ENCODE measurements at regions not wholly inside any gene's neighbourhood (a gene's known extent, or its start where the extent isn't known, plus 50 kb on each side); places are given as distances from the start of the nearest gene placed in this dataset.

DNA sequence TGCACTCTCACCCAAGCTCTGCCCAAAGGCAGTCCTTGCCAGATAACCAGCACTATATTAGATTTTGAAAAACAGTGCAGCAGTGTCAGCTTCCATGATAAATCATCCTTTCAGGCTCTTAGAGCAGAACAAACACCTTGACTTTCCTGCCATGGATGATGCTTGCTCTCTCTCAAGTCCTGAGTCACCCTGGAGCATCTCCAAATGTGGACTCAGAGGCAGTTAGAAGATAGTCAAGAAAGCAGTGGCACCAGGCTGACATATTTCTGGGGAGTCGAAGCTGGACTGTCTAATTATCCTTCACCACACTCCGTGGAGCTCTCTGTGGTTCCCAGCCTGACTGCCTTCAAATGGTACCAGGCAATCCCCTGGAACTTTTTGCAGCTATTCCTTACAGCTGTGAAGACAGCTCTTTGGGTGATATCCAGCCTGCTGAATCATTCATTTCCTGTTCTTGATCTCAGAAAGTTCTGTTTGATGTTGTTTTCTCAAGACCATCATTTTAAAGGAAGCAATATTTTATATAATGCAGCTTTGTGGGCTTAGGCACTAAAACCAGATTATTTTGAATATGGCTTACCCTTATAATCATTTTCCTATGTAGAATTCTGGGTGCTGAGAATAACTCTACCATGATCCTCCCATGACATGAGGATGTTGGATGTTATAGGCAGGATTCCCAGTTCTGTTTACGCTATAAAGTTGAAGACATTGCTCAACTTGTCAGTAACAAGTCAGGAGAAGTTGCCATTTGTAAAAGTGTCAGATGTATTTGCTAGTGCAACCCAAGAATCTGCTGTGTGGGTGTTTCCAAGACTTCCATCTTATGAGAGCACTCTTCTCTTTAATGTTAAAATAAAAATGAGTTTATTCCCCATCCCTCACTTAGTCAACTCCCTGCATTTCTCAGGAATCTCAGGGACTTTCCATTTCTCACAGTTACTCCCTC lies 233.8 kb downstream of the C7orf25 start:
- H3K9me1 ChIP-seq (replicated peaks; ENCODE audit: control insufficient read depth, extremely low read depth, insufficient read depth, low read length) = no peaks in the 10 kb centered on the region
- H3K4me3 ChIP-seq (replicated peaks in 1 of 3; ENCODE audit: insufficient read depth in 1 of 3, low read depth in 1 of 3, low read length in 3 of 3) = no peak overlapping the region
- intact Hi-C loops (cut with micrococcal nuclease) = no loop called here
- H3K4me1 ChIP-seq (ENCODE audit: control insufficient read depth, extremely low read depth, insufficient read depth, low read length) = peaks cover 4% of the 10 kb centered on the region
- CTCF ChIA-PET = interaction anchor here (1.4 kb wide), 1 partner anchor 12 kb away, joined by 9 read pairs; no protein-coding TSS in a partner anchor
- H3K27me3 ChIP-seq (ENCODE audit: control insufficient read depth in 2 of 2, insufficient read depth in 2 of 2, low read length in 2 of 2) = no peaks in the 10 kb centered on the region
- H3K9ac ChIP-seq (replicated peaks; ENCODE audit: extremely low read depth, insufficient read depth, low read length) = no peak overlapping the region
- TF ChIP-seq FOS (IDR thresholded peaks at IDR 0.05; ENCODE audit: borderline replicate concordance, insufficient read depth, low read length) (peak; percentile 43), MYC (IDR thresholded peaks at IDR 0.05; ENCODE audit: low read depth, low read length) (no peak), MAX (IDR thresholded peaks at IDR 0.05; ENCODE audit: insufficient read depth, insufficient read length) (no peak)
- H3K36me3 ChIP-seq (ENCODE audit: control insufficient read depth in 2 of 2, extremely low read depth in 1 of 2, insufficient read depth in 2 of 2, low read length in 2 of 2) = no peaks in the 10 kb centered on the region
- no peaks in the 10 kb centered on the region for H3K79me2 ChIP-seq (ENCODE audit: control insufficient read depth, insufficient read depth, low read length)
- no peak for FAIRE-seq
- H4K20me1 ChIP-seq (replicated peaks; ENCODE audit: control insufficient read depth, extremely low read depth, insufficient read depth, low read length) = no peaks in the 10 kb centered on the region
- no peak overlapping the region for H3K27ac ChIP-seq (ENCODE audit: insufficient read depth, low read depth, low read length)
- no peak overlapping the region for H2AFZ ChIP-seq (ENCODE audit: low read depth, low read length)
- POLR2A ChIA-PET = no interaction called here
- no peaks in the 10 kb centered on the region for H3K9me3 ChIP-seq (replicated peaks; ENCODE audit: control insufficient read depth, insufficient read depth, low read length)
- dilution Hi-C loops (cut with MboI; ENCODE audit: extremely low pct_ligation_motif_present, low sequenced_read_pairs) = no loop called here
- peak; percentile 35 for DNase-seq (ENCODE audit: low read depth, low spot score)
- BruUV-seq (replicated peaks) = no TSS peak
- H3K4me2 ChIP-seq (ENCODE audit: insufficient read depth, low read length) = no peak overlapping the region

GRCh38 chr7:42674541-42674940 lies 237.3 kb downstream of the C7orf25 start:
- no peaks in the 10 kb centered on the region for H4K20me1 ChIP-seq (replicated peaks; ENCODE audit: control insufficient read depth, extremely low read depth, insufficient read depth, low read length)
- TF ChIP-seq JUN (IDR thresholded peaks at IDR 0.05; ENCODE audit: borderline replicate concordance, insufficient read depth, insufficient read length, low read depth) (no peak), GATA2 (IDR thresholded peaks at IDR 0.05; ENCODE audit: insufficient read depth, insufficient read length, low read depth, low read length) (no peak), FOS (IDR thresholded peaks at IDR 0.05; ENCODE audit: borderline replicate concordance, insufficient read depth, low read length) (no peak), POLR2AphosphoS5 (IDR thresholded peaks at IDR 0.05; ENCODE audit: insufficient read depth, low read depth, low read length) (no peak), MYC (IDR thresholded peaks at IDR 0.05; ENCODE audit: low read depth, low read length) (no peak), MAX (IDR thresholded peaks at IDR 0.05; ENCODE audit: insufficient read depth, insufficient read length) (no peak), POLR2A (IDR thresholded peaks at IDR 0.05; ENCODE audit: low read depth, low read length) (no peak), EZH2 (IDR thresholded peaks at IDR 0.05; ENCODE audit: borderline replicate concordance, low read depth, low read length, severe bottlenecking) (no peak)
- TF ChIP-seq, protein P1, sequence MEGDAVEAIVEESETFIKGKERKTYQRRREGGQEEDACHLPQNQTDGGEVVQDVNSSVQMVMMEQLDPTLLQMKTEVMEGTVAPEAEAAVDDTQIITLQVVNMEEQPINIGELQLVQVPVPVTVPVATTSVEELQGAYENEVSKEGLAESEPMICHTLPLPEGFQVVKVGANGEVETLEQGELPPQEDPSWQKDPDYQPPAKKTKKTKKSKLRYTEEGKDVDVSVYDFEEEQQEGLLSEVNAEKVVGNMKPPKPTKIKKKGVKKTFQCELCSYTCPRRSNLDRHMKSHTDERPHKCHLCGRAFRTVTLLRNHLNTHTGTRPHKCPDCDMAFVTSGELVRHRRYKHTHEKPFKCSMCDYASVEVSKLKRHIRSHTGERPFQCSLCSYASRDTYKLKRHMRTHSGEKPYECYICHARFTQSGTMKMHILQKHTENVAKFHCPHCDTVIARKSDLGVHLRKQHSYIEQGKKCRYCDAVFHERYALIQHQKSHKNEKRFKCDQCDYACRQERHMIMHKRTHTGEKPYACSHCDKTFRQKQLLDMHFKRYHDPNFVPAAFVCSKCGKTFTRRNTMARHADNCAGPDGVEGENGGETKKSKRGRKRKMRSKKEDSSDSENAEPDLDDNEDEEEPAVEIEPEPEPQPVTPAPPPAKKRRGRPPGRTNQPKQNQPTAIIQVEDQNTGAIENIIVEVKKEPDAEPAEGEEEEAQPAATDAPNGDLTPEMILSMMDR (IDR thresholded peaks at IDR 0.05; ENCODE audit: extremely low read depth in 1 of 2, insufficient read depth in 1 of 2, low read depth in 1 of 2, low read length in 2 of 2) = no peak
- no peak overlapping the region for H3K4me3 ChIP-seq (replicated peaks in 1 of 3; ENCODE audit: insufficient read depth in 1 of 3, low read depth in 1 of 3, low read length in 3 of 3)
- FAIRE-seq (no peak), DNase-seq (ENCODE audit: low read depth, low spot score) (no peak)
- intact Hi-C loops (cut with micrococcal nuclease) (no loop called here), dilution Hi-C loops (cut with MboI; ENCODE audit: extremely low pct_ligation_motif_present, low sequenced_read_pairs) (no loop called here)
- BruUV-seq (replicated peaks) = no TSS peak
- no peaks in the 10 kb centered on the region for H3K27me3 ChIP-seq (ENCODE audit: control insufficient read depth in 2 of 2, insufficient read depth in 2 of 2, low read length in 2 of 2)
- no peaks in the 10 kb centered on the region for H3K9me1 ChIP-seq (replicated peaks; ENCODE audit: control insufficient read depth, extremely low read depth, insufficient read depth, low read length)
- no peak overlapping the region for H2AFZ ChIP-seq (ENCODE audit: low read depth, low read length)
- H3K4me2 ChIP-seq (ENCODE audit: insufficient read depth, low read length) = no peak overlapping the region
- ChIA-PET CTCF (no interaction called here), POLR2A (no interaction called here)
- H3K79me2 ChIP-seq (ENCODE audit: control insufficient read depth, insufficient read depth, low read length) = no peaks in the 10 kb centered on the region
- no peak overlapping the region for H3K27ac ChIP-seq (ENCODE audit: insufficient read depth, low read depth, low read length)
- no peaks in the 10 kb centered on the region for H3K9me3 ChIP-seq (replicated peaks; ENCODE audit: control insufficient read depth, insufficient read depth, low read length)
- H3K36me3 ChIP-seq (ENCODE audit: control insufficient read depth in 2 of 2, extremely low read depth in 1 of 2, insufficient read depth in 2 of 2, low read length in 2 of 2) = no peaks in the 10 kb centered on the region
- H3K4me1 ChIP-seq (ENCODE audit: control insufficient read depth, extremely low read depth, insufficient read depth, low read length) = peaks cover 4% of the 10 kb centered on the region
- H3K9ac ChIP-seq (replicated peaks; ENCODE audit: extremely low read depth, insufficient read depth, low read length) = no peak overlapping the region
